Fibroblast of lung (primary cell): ENCODE measurements at regions not wholly inside any gene's neighbourhood (a gene's known extent, or its start where the extent isn't known, plus 50 kb on each side); places are given as distances from the start of the nearest gene placed in this dataset.

Source experiments
- DNase-seq, 2 donors: peaks; one replicate each; pipeline versions ENCODE4 v3.0.0 to v3.0.0-alpha.2; 2010; ENCODE audit warnings: low read depth in 2 of 2
- H2AFZ ChIP-seq: 2 replicates; pipeline ENCODE4 v1.5.1; 2012; ENCODE audit warnings: low read length, control low read depth, inconsistent platforms
- H3K27ac ChIP-seq: 2 replicates; pipeline ENCODE4 v1.5.1; 2011; ENCODE audit warnings: low read length, control low read depth; ENCODE audit not compliant: insufficient read depth
- H3K27me3 ChIP-seq: 2 replicates; pipeline ENCODE4 v1.5.1; 2011; ENCODE audit warnings: mild to moderate bottlenecking, low read length; ENCODE audit not compliant: control insufficient read depth, insufficient read depth
- H3K36me3 ChIP-seq: 2 replicates; pipeline ENCODE4 v1.5.1; 2011; ENCODE audit warnings: low read length; ENCODE audit not compliant: control insufficient read depth, insufficient read depth
- H3K4me1 ChIP-seq: 2 replicates; pipeline ENCODE4 v1.5.1; 2011; ENCODE audit warnings: low read length; ENCODE audit not compliant: control insufficient read depth, insufficient read depth; ENCODE audit errors: extremely low read depth
- H3K4me2 ChIP-seq: 2 replicates; pipeline ENCODE4 v1.5.1; 2011; ENCODE audit warnings: low read length, control low read depth; ENCODE audit not compliant: insufficient read depth; ENCODE audit errors: extremely low read depth
- H3K4me3 ChIP-seq, 4 experiments: fragments of 200-600 bp in 1 of 4; sonication (generic) in 1 of 4; replicated peaks in 1 of 4; 2 replicates each; pipeline ENCODE4 v1.5.1; 2011 to 2016; ENCODE audit warnings: low read length in 4 of 4, low read depth in 3 of 4, mild to moderate bottlenecking in 3 of 4, control low read depth in 2 of 4, inconsistent platforms in 1 of 4, mixed read lengths in 1 of 4; ENCODE audit not compliant: insufficient read depth in 1 of 4; ENCODE audit errors: control extremely low read depth in 1 of 4
- H3K79me2 ChIP-seq: 2 replicates; pipeline ENCODE4 v1.5.1; 2012; ENCODE audit warnings: mild to moderate bottlenecking, low read length, inconsistent platforms; ENCODE audit not compliant: control insufficient read depth, insufficient read depth
- H3K9ac ChIP-seq: 2 replicates; pipeline ENCODE4 v1.5.1; 2011; ENCODE audit warnings: mild to moderate bottlenecking, low read length, control low read depth; ENCODE audit not compliant: insufficient read depth
- H3K9me3 ChIP-seq: 2 replicates; pipeline ENCODE4 v1.5.1; 2012; ENCODE audit warnings: low read depth, low read length; ENCODE audit not compliant: control insufficient read depth, insufficient read depth
- H4K20me1 ChIP-seq: 2 replicates; pipeline ENCODE4 v1.5.1; 2011; ENCODE audit warnings: low read length; ENCODE audit not compliant: control insufficient read depth, insufficient read depth; ENCODE audit errors: extremely low read depth
- CTCF ChIP-seq, 2 donors: IDR thresholded peaks in 1 of 2; conservative IDR thresholded peaks in 1 of 2; 1 replicate in 1 of 2; 2 replicates in 1 of 2; pipeline ENCODE4 v1.5.1; 2011 to 2012; ENCODE audit warnings: low read length in 2 of 2, control low read depth in 1 of 2, inconsistent platforms in 1 of 2, low read depth in 1 of 2, mild to moderate bottlenecking in 1 of 2
- EZH2 ChIP-seq: IDR thresholded peaks from 2 replicates; pipeline ENCODE4 v1.5.1; 2012; ENCODE audit warnings: low read length, control low read depth, mild to moderate bottlenecking; ENCODE audit errors: missing control alignments

- H3K27ac ChIP-seq, result no peak overlapping the region
- H3K9ac ChIP-seq, result no peak overlapping the region
- no peak for DNase-seq
- no peak overlapping the region for H2AFZ ChIP-seq
- H3K4me3 ChIP-seq, result no peak overlapping the region
- no peaks in the 10 kb centered on the region for H3K9me3 ChIP-seq
- H3K4me2 ChIP-seq, result no peak overlapping the region
- H3K4me1 ChIP-seq, result no peaks in the 10 kb centered on the region
- no peaks in the 10 kb centered on the region for H3K36me3 ChIP-seq
- H3K79me2 ChIP-seq, result no peaks in the 10 kb centered on the region
- TF ChIP-seq EZH2 (no peak), CTCF (conservative IDR thresholded peaks at IDR 0.05 in 1 of 2, IDR thresholded peaks at IDR 0.05 in 1 of 2; ENCODE audit: low read depth in 1 of 2, low read length in 2 of 2) (no peak)
- no peaks in the 10 kb centered on the region for H4K20me1 ChIP-seq
- H3K27me3 ChIP-seq, result no peaks in the 10 kb centered on the region
These were observed 342.8 kb downstream of the DHX15 start for GRCh38 chr4:24241511-24241910.

- Histone ChIP-seq H3K36me3 (no peaks in the 10 kb centered on the region), H3K27me3 (no peaks in the 10 kb centered on the region), H3K9ac (no peak overlapping the region), H4K20me1 (no peaks in the 10 kb centered on the region), H3K4me1 (no peaks in the 10 kb centered on the region), H3K27ac (no peak overlapping the region), H3K9me3 (no peaks in the 10 kb centered on the region), H3K4me2 (no peak overlapping the region), H3K79me2 (no peaks in the 10 kb centered on the region), H3K4me3 (no peak overlapping the region), H2AFZ (no peak overlapping the region)
- TF ChIP-seq CTCF (conservative IDR thresholded peaks at IDR 0.05 in 1 of 2, IDR thresholded peaks at IDR 0.05 in 1 of 2; ENCODE audit: low read depth in 1 of 2, low read length in 2 of 2) (no peak), EZH2 (no peak)
- no peak for DNase-seq
These were observed 343.7 kb downstream of the DHX15 start for GRCh38 chr4:24240655-24241054.

GRCh38 chr4:24237709-24238108, 346.6 kb downstream of the DHX15 start:
- no peak overlapping the region for H3K27ac ChIP-seq
- H3K4me1 ChIP-seq, result no peaks in the 10 kb centered on the region
- no peak overlapping the region for H3K9ac ChIP-seq
- H3K79me2 ChIP-seq, result no peaks in the 10 kb centered on the region
- no peak for DNase-seq
- no peak overlapping the region for H3K4me2 ChIP-seq
- no peaks in the 10 kb centered on the region for H3K27me3 ChIP-seq
- no peak overlapping the region for H2AFZ ChIP-seq
- H3K4me3 ChIP-seq, result no peak overlapping the region
- H4K20me1 ChIP-seq, result no peaks in the 10 kb centered on the region
- no peaks in the 10 kb centered on the region for H3K36me3 ChIP-seq
- TF ChIP-seq EZH2 (no peak), CTCF (conservative IDR thresholded peaks at IDR 0.05 in 1 of 2, IDR thresholded peaks at IDR 0.05 in 1 of 2; ENCODE audit: low read depth in 1 of 2, low read length in 2 of 2) (no peak)
- no peaks in the 10 kb centered on the region for H3K9me3 ChIP-seq
